Gastrocnemius medialis (tissue), 4 donors: ENCODE measurements at regions not wholly inside any gene's neighbourhood (a gene's known extent, or its start where the extent isn't known, plus 50 kb on each side); places are given as distances from the start of the nearest gene placed in this dataset.

Experiments used
- CTCF ChIP-seq, 5 experiments: fragments of 450-650 bp in 3 of 5; fragments of 200-600 bp in 2 of 5; sonication (generic) in 2 of 5; IDR thresholded peaks in 4 of 5; conservative IDR thresholded peaks in 1 of 5; 1 replicate in 4 of 5; 2 replicates in 1 of 5; pipeline ENCODE4 v1.5.1; 2016 to 2019; ENCODE audit warnings: antibody characterized with exemption in 5 of 5, mild to moderate bottlenecking in 3 of 5, moderate library complexity in 3 of 5
- POLR2A ChIP-seq, 2 donors: fragments of 450-650 bp; IDR thresholded peaks; one replicate each; pipeline ENCODE4 v1.6.1; 2017; ENCODE audit warnings: antibody characterized with exemption in 2 of 2, mild to moderate bottlenecking in 2 of 2, moderate library complexity in 2 of 2

GRCh38 chr18:51363384-51363783, 165.9 kb upstream of the MEX3C start:
- TF ChIP-seq CTCF (IDR thresholded peaks at IDR 0.05 in 4 of 5, conservative IDR thresholded peaks at IDR 0.05 in 1 of 5) = no peak
- TF ChIP-seq POLR2A (IDR thresholded peaks at IDR 0.05) = no peak
